ENCODE measurements at regions not wholly inside any gene's neighbourhood (a gene's known extent, or its start where the extent isn't known, plus 50 kb on each side); places are given as distances from the start of the nearest gene placed in this dataset.
A peak's percentile ranks its signal among the peaks of the same experiment; 100 is the strongest.

DNA sequence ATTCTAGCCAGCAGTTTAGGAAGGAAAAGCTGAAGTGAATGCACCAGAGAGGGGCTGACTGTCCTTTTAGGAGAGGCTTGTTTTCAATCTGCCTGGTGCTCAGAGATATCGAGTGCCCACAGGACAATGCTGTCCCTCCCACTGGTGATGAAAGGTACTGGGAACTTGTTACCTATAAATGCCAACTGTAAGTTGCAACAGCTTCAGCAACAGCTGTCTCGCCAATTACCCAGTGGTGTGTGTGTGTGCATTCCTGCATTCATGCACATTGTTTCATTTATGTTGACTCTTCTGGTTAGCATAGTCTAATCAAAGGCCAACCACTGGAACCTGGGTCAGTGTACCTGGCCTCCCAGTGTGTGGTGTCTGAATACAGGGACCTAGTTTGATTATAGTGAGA, 161.1 kb downstream of the CSNK1G3 start:
- peak in 1 of 2 donors; percentile 9 for DNase-seq (ENCODE audit: low read depth in 2 of 2)

DNA sequence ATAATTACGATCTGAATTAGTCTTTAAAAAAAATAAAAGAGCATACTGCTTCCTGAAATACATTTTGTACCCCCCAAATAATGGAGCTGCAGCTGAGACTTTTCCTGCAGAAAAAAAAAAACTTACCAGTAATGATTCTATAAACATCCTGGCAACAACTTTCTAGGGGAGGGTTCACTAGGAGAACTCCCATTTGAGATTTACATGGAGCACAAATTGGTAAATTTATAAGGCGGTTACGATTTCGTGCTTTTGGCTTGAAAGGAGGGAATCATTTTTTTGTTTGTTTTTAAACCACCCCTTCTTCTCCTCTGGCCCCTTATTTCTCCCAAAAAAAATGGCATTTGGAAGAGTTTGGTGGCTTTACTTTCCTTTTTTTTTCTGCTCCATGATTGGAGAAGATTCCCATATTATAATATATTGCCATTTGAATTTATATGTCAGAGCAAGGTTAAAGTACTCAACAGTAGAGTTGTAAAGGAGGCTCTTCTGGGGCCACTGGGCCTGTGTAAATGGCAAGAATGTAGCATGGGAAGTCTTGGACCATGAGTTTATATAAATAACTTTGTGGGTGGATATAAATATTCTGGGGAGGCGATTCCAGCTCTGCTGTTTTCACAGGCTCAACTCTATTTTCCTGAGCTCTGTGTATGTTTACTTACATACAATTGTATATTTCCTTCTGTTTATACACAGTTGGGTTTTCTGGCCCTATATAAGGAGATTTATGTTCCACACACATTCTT, 159.9 kb downstream of the CSNK1G3 start:
- no peak for DNase-seq (ENCODE audit: low read depth in 2 of 2)

DNA sequence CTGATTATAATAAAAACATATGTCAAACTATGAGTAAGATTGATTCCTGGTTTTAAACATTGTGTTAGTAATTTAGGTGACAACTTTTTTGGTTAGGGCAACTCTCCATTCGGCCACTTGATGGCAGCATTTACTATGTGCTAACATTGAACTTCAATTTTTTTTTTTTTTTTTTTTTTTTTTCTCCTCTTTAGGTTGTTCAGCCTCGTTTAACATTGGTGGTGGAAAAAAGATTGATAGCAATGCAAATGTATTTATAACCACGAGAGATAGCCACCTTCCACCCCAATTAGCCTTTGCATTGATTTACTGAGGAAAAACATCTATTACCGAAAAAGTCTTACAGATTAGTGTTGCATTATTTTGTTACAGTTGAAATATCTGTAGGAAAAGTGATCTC, 159.1 kb downstream of the CSNK1G3 start:
- peak; percentile 36 to 62 for DNase-seq (ENCODE audit: low read depth in 2 of 2)

All from dermis microvascular lymphatic vessel endothelial cell (primary cell).